ENCODE measurements at regions not wholly inside any gene's neighbourhood (a gene's known extent, or its start where the extent isn't known, plus 50 kb on each side); places are given as distances from the start of the nearest gene placed in this dataset.
"Not testable (repeated sequence)": the region's sequence is repeated elsewhere in the genome, so short reads cannot be mapped to it uniquely, and the experiment has no call there.

DNA sequence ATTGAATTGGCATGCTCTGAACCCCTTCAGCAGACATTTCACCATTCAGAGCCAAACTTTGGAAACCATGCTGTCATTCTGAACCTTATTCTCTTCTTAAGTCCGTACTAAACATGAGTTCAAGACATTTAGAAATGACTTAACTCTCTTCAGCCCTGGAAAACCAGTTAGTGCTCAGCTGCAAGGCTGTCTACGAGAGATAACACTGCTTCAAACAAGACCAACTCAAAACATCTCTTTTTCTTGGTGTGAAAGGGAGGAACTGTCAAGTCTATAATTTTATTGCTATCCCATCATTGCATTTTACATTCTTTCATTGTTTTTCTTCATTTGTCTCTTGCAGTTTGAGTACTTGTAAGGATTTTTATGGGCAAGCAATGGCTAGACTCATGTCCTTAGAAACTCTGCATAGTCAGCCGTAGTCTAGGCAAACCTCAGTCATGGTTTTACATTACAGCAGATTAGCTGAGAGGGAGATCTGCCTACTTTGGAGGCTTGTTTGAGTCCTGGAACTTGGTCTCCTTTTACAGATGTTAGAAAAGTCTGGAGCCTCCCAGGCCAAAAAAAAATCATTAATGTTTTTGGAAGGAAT is 120.6 kb upstream of the JADE1 start:
- DNase-seq (ENCODE audit: low read depth in 2 of 2): no peak

DNA sequence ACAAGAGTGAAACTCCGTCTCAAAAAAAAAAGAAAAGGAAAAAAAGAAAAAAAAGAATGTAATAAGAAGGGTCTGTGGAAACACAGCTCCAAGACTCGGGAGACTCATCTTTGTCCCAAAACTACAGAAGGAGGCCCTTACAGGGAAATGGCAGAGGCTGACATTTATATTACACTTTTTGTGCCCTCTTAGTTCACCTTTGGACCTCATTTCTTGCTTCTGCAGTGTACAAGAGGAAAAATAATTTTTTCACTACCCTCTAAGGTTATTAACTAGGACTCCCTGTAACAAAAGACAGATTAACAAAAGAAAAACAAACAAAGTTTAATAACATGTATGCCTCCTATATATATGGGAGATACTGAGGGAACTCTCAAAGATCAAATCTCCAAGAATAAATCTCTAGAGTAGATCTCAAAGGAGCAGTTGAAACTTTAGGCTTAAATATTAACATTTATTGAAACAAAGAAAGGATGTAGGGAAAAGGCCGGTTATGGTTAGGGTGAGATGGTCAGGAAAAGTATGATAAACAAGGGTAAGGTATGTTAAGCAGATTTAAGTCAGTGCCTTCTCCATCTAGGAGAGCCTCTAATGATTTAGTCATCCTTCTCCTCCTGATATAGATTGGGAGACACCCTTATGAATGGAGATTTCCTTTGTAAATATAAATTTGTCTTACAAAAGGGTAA is 121.3 kb upstream of the JADE1 start:
- DNase-seq (ENCODE audit: low read depth in 2 of 2): no peak

DNA sequence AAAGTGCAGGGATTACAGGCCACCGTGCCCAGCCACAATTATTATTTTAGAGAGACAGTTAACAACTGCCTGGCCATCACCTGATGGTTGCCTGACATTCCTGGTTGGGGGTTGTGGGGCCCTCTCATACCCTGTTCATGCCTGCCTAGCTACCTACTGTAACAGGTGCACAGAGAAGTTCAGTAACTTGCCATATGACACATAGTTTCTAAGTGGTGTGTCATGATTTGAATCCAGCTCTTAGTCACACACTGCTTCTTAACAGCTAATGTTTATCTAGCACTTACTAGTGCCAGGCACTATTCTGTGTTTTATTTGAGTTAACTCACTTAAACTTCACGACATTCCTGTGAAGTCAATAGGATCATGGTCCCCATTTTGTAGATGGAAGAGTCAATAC is 122.7 kb upstream of the JADE1 start:
- DNase-seq (ENCODE audit: low read depth in 2 of 2): no peak

DNA sequence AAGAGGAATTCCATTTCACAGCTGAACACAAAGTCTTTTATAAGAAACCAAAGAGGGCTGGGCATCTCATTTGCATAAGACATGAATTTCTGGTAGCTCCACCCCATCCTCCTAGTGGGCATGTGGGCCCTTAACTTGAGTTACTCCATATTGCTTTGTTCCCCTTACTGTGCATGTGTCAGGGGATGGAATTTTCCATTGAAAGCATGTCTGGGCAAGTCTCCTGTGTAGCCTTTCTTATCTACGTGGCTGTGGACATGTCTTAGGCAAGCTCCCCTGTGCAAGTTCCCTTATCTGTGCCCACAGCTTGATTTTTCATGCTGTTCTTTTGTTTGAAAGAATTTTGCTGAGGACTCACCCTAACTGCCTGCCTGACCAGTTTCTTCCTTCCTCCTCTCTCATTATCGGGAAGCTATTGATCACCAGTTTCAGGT is 123.5 kb upstream of the JADE1 start:
- no peak for DNase-seq (ENCODE audit: low read depth in 2 of 2)

DNA sequence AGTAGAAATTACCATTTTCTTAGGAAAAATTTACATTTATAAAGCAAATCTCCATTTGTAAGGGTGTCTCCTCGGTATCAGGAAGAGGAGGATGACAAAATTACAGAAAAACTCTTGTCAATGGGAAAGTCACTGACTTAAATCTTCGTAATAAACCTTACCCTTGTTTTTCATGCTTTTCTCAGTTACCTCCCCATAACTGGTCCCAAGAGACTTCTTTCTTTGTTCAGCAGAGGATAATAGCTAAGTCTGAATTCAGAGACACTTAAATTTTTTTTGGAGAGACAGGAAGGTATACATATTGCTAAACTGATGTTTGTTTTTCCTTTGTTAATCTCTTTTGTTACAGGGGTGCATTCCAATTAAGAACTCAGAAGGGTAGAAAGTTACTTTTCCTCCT is 125.5 kb upstream of the JADE1 start:
- no peak for DNase-seq (ENCODE audit: low read depth in 2 of 2)

DNA sequence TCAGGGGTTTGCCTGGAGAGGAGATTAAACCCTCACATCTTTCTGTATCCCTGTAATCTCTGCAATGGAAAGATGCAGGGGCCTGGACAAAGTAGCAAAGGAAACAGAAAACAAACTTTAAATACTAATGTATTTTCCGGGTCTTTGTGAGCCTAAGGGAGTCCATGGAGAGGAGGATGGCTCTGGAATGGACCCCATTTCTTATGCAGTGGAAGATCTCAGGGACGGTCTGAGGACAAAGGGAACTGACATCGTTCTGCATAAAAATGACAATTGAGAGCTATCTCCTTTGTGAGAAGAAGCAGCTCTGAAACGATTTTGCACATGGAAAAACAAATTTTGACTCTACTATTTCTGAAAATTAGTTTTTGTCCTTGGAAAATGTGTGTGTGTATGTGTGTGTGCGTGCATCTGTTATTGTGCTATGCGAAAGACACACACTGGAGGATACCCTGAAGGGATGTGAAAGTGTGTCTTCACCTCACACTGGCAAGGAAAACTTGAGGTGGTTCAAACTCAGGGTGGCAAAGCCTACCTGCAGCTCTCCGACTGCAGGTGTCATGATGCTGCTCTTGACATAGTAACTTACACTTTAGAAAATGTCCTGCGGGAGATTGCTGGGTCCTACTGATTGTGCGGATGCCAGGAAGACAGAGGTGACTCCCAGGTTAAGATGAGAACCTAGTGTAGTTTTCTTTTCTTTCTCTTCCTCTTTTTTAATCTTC is 126.4 kb upstream of the JADE1 start:
- no peak for DNase-seq (ENCODE audit: low read depth in 2 of 2)

DNA sequence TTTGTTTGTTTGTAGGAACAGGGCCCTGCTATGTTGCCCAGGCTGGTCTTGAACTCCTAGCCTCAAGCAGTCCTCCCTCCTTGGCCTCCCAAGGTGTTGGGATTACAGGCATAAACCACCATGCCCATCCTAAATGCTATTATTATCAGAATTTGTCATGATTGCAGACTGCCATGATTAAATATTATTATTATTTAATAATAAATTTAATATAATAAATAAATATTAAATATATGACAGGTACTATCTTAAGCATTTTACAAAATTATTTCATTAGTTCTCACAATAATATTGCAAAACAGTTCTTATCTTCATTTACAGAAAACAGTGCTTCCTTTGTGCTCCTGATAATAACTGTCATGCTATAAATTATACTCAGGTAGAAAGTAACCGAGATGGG is 133.4 kb upstream of the JADE1 start:
- DNase-seq (ENCODE audit: low read depth in 2 of 2): no peak

DNA sequence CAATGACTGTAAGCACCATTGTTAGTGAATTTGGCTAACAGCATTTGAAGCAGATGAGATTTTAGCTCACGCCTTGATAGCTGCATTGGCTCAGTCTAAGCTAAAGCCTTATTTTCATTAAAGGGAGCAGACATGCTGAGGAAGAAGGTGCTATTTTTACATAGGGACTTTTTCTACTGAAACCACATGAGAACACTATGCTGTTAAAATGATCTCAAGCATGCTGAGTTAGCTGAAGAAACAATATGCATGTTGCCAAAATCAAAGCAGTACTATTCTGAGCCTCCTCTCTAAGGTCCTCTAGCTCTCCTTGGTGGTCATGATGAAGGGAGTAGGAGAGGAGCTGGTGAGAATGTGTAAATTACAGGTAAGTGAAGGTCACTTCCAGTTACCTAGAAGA is 134.4 kb upstream of the JADE1 start:
- DNase-seq (ENCODE audit: low read depth in 2 of 2): no peak

DNA sequence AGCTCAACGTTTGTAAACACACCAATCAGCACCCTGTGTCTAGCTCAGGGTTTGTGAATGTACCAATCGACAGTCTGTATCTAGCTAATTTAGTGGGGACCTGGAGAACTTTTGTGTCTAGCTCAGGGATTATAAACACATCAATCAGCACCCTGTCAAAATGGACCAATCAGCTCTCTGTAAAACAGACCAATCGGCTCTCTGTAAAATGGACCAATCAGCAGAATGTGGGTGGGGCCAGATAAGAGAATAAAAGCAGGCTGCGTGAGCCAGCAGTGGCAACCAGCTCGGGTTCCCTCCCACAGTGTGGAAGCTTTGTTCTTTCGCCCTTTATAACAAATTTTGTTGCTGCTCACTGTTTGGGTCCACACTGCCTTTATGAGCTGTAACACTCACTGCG is 136.3 kb upstream of the JADE1 start:
- DNase-seq (ENCODE audit: low read depth in 2 of 2): not testable (repeated sequence)

DNA sequence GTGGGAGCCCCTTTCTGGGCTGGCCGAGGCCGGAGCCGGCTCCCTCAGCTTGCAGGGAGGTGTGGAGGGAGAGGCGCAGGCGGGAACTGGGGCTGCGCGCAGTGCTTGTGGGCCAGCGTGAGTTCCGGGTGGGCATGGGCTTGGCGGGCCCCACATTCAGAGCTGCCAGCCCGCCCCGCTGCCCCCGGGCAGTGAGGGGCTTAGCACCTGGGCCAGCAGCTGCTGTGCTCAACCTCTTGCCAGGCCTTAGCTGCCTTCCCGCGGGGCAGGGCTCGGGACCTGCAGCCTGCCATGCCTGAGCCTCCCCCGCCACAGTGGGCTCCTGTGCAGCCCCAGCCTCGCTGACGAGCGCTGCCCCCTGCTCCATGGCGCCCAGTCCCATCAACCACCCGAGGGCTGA is 136.9 kb upstream of the JADE1 start:
- not testable (repeated sequence) for DNase-seq (ENCODE audit: low read depth in 2 of 2)

DNA sequence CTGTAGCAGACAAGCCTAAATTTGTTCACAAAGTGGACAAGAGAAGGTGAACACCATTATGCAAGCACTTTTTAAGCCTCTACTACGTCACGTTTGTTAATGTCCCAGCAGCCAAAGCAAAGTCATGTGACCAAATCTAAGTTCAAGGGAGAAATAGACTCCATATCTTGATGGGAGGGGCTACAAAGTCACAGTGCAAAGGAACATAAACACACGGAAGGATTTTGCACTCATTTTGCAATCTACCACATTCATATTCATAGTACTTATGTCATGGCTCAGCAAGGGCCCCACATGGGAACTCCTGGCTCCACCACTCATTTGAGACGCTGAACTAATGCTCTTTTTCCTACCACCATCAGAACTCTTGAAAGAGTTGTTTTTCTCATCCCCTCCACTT is 139.0 kb upstream of the JADE1 start:
- no peak for DNase-seq (ENCODE audit: low read depth in 2 of 2)

DNA sequence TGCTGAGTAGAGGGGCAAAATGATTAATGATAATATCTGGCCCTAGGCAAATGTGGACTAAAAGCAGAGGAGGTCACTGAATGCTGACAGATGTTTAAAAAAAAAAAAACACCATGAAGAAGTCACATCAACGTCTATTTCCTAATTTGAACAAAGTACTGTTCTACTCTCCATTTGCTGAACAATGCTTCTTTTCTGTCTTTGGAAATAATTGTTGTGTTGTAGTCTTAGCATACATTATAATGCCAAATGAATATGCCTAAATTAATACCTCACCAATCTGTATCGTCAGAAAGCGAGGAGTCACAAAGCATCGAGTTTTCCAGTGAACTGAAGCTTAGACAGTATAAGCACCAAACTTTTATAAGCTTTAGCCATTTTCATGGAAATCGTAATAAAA is 140.9 kb upstream of the JADE1 start:
- no peak for DNase-seq (ENCODE audit: low read depth in 2 of 2)

DNA sequence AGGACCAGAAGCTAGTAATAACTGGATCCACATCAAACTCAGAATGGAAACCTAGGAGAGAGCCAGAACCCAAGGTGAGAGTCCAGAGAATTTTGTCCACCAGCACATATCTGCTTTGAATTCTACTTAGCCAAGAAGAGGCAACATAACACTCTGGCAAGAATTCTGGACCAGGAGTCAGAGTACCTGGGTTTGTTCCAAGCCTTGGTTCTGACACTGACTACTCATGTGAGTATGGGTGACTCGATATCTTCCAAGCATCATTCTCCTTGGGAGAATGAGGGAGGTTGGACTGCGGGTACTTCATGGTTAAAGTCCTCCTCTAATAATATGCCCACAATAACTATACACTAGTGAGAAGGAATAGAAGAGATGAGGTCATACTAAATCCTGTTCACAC is 144.0 kb upstream of the JADE1 start:
- no peak for DNase-seq (ENCODE audit: low read depth in 2 of 2)

DNA sequence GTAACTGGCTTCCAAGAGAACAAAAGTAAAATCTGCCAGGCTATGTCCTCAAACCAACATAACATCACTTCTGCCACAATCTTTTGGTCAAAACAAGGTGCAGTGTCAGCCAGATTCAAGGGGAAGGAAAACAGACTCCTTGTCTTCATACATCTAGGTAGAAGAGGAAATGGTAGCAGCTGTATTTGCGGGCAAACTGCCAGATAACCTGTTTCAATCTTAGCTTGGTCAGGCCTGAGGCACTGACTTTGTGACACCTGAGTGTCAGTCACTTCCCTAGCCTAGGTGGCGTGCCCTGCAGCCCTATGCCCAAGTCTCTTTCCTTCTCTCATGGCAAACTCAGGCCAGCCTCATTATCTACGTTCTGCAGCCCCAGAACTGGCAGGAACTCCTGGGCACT is 146.2 kb upstream of the JADE1 start:
- no peak for DNase-seq (ENCODE audit: low read depth in 2 of 2)

DNA sequence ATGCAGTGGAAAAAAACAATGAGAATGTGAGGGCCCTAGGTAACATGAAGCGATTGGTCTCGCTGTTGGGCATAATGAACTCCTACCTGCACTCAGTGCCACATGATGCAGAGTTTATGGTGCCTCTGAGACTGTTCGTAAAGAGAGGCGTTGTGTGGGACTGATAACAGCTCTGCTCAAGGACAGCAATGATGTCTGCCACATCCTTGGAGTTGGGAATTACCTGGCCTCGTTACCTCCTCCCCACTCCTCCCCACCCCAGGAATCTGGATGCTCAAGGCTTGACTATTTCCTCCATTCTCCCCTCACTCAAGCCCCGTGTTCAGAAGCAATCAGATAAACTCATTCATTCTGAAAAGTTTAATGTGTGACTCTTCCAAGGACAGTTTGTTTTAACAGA is 148.0 kb upstream of the JADE1 start:
- no peak for DNase-seq (ENCODE audit: low read depth in 2 of 2)

DNA sequence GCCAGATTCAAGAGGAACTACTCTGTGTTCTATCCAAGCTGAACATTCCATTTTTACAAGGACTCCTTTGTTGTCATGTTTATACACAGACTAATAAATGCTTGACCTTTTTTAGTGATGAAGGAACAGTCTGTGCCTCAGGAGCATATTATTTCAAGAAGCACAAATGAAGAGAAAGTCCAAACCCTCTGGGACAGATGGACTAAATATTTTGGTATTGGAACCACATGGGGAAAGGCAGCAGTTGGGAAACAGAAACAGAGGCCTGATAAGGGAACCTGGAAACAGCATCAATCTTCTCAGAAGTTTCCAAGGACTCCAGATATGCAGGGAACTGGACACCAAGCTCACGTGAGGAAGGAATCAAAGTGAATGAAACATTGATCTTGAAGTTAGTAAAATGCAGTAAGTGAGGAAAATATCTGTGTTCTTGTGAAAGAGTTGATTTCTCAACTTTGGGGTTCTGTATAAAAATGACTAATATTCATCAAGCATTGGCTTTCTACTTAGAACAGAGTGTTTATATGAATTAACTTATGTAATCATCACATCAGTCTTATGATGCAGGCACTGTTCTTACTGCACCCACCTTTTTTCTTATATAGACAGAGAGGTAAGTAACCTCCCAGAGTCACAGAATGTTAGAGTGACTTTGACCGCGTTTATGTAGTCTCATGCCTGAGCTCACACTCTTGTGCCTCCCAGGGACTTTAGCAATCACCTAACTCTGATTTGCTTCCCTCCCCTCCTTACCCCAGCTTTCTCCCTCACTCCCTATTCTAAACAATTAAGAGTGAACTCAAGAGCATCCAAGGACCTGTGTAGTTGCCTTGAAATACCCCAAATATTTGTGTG is 148.9 kb upstream of the JADE1 start:
- no peak for DNase-seq (ENCODE audit: low read depth in 2 of 2)

DNA sequence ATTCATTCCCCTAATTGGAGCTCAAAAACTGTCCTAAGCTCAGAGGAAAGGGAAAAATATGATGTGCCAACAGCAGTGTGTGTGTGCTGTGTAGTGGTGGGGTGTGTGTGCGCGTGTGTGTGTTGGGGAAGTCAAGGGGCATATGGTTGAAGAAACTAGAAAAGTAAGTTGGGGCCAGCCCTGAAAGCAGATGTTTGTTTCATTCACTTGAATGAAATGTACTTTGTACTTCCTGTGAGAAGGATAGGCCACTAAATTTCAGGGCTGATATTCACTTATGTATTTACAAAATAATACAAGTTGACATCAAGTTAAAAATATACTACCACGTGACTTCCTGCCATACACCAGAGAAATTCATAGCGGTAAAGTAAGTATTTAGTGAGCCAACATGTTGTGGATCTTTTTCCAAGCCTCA is 151.3 kb upstream of the JADE1 start:
- peak in 1 of 2 donors; percentile 42 for DNase-seq (ENCODE audit: low read depth in 2 of 2)

DNA sequence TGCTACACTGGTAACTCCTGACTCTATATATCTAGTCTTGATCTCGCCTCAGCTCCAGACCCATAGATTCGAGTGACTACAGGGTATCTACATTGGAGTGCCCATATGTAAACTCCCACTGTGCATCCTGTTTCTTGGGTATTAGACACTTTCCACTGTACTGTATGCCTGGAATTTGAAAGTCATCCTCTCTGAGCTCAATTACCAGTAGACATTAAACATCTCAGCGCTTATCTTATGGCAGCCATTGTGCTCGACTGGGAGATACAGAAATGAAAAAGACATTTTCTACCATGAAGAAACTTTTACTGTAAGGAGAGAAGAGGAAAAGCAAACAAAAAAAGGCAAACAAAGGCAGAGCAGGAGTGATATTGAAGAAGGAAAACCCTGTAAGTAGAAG is 151.9 kb upstream of the JADE1 start:
- no peak for DNase-seq (ENCODE audit: low read depth in 2 of 2)

DNA sequence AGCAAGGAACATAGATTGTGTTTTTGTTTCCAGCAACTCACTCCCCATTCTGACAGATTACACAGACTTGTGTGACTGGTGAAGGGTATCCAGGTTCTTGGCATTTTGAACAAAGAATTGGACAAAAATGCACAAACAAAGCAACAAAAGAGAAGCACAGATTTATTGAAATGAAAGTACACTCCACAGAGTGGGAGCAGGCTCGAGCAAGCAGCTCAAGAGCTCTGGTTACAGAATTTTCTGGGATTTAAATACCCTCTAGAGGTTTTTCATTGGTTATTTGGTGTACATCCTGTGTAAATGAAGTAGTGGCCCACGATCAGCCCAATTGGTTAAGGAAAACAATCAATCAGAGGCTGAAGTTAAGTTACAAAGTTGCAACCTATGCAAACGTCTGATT is 155.0 kb upstream of the JADE1 start:
- no peak for DNase-seq (ENCODE audit: low read depth in 2 of 2)

DNA sequence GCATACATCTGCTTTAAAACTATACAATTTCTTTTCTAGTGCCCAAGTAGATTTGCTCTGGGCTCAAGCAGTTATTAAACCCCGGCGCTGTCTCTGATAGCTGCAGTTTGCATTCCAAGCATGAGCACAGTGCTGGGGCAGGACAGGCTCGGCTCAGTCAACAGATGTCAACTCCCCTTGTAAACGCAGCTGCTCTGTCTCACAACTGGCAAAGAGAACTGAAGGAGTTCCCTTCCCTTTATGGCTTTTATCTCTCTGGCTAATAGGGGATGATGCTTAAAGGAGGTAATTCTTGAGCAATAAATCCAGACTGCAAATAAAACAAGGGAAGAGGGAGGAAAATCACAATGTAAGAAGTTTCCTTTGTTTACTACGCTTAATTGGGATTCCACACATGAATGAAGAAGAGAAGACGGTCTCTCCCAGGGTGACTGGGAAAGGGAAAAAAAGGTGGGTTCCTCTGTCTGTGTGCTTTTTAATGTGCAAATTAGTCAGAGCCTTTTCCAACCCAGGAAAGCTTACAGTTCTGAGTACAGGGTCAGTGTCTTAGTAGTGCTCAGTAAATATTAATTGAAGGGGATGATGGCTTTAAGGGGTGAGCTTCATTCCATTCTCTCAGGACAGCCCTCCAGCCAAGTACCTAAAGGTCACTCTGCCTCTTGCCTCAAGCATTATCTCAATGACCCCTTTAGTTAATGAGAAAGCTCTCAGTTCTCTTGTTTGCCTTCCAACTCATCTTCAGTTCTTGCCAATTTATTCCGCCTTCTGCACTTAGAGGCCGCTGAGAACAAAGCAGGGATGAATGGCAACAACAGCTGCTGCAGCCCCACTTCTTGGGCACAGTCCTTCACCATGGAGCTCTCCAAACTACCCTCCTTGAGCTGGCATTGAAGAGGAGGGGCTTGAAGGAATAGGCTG is 155.7 kb upstream of the JADE1 start:
- no peak for DNase-seq (ENCODE audit: low read depth in 2 of 2)

DNA sequence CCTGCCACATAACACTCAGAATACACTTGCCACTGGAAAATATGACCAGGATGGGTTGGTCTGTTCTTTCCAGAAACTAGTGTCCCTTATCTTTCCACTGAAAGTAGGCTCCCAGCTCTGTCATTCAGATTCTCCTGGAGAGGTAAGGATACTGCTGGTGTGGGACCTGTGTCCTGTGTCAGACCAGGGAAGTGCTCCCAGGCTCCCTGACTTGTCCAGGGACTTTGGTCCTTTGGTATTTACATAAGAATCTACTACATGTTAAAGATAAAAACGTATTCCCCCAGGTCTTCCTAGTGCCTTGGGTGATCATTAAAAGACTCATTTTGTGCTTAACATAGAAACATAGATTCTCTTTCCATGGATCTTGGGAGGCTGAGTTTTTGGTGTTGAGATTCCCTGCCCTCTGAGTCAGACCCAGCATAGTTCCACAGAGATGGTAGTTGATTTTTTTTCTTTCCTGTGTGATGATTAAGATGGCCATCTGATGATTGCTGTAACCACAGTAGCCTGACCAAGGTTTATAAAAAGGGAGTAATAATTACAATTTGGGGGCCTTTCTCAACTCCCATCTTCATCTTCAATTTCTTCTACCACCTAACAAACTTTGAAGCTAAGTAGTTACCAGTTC is 159.8 kb upstream of the JADE1 start:
- no peak for DNase-seq (ENCODE audit: low read depth in 2 of 2)
